ENCODE measurements at regions not wholly inside any gene's neighbourhood (a gene's known extent, or its start where the extent isn't known, plus 50 kb on each side); places are given as distances from the start of the nearest gene placed in this dataset.
A peak's percentile ranks its signal among the peaks of the same experiment; 100 is the strongest.
"Not testable (repeated sequence)": the region's sequence is repeated elsewhere in the genome, so short reads cannot be mapped to it uniquely, and the experiment has no call there.

DNA sequence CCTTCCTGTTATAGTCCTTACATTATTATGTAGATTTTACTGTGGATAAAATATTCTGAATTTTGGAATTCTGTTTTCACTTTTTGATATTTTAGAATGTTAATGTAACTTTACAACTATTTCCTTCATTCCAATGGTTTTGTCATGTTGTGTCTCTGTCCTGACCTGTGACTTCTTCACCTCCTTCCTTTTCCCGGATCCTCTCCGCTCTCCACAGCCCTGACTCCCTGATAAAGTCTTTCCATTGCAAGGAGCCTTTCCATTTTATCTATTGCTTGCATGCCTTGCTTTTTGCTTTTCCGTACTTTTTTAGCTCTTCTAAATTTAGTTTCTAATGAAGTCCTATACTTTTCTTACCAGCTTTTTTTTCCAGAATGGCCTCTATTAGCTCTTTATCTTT lies 117.6 kb upstream of the ARRDC3 start:
- no peak for DNase-seq

GRCh38 chr5:91499943-91500531 lies 116.9 kb upstream of the ARRDC3 start:
- peak; percentile 46 for DNase-seq

DNA sequence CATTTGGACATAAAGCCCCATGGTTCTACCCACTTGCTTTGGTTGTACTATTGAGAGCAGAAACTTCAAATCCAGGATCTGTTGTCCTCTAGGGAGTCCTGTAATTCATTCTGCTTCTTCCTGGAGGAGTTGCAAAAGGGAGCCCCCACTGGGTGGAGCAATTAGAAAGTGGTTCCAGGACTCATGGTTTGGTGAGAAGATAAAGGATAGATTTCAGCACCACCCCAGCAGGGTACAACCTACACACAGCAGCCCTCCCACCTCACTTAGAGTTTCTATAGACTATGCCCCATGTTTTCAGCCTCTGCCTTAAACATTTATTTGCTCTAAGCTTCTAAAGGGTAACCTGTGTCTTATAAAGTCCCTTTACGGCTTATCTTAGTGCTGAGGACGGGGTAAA lies 112.6 kb upstream of the ARRDC3 start:
- DNase-seq: no peak

DNA sequence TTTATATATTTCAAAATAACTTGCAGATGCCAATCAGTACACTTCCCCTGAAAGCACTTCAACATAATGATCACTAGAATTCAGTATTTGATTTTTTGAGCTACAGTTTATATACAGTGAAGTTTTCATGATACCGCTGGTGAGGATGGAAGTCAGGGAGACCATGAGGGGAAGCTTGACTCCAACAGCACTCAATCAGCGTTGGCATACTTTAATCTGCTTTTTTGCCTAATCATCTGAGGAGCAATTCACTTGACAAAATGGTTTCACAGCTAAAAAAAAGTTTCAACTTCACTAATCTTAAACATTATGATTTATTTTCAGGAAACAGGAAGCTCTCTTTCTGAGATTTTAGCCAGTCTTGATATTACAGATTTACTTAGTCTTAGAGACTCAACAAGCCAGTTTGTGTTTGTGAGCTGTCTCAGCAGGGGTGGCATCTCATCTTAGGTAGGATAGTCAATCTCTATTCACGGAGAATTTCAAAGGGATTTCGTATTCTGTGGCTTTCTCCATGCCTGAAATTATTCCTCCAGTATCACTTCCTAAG lies 111.4 kb upstream of the ARRDC3 start:
- DNase-seq: no peak

DNA sequence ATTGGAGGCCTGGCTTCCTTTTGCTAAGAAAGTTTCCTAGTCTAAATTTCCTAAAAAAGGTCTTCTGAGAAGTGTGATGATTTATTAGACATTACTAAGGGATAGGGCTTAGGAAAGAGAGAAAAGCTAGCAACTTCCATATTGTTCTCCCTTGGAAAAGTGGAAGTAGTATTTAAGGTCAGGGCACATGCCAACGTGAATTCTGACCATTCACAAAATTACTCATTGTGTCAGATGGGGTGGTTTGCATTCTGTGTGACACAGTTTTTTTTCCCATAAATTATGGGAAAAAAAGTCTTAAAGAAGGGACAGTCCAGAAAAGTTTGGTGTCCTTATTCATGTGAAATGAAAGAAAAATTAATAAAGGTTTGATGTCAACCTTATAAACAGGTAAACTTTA lies 110.0 kb upstream of the ARRDC3 start:
- no peak for DNase-seq

DNA sequence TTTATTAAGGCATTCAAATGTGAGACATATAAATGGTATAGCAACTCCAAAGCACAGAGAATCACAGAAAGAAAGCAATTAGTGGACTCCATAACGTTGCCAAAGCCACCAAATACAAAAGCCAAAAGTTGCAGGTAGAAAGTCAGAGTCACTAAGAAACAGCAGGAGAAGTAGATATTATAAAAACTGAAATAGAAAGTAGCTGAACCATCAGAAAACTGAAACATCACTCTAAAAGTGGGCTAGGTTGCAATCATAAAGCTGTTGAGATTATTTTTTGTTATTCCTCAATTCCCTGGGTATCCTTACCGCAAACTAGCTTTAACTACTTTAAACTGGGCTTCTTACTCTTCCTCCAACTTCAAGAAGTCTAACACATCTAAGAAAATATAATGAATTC lies 108.1 kb upstream of the ARRDC3 start:
- no peak for DNase-seq

- no peak for DNase-seq
Observed at GRCh38 chr5:91490316-91490715, 107.2 kb upstream of the ARRDC3 start.

- peak; percentile 12 for DNase-seq
Observed at GRCh38 chr5:91487420-91487819, 104.3 kb upstream of the ARRDC3 start.

DNA sequence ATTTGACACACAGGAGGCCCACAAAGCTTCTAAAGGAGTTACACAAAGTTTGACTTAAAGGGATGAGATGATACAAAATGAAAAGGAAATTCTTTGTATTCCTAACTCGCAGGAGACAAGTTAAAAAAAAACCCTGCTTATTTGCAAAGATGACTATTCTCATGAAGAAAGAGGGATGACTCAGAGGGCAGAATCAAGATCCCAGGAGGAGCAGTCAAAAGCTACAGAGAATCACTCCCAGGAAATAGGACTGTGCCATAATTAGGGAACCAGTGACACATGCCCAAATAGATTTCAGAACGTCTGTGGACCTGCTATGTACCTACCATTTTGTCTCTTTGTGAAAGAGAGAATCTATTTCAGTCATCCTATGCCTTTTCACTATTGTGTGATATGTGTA lies 103.5 kb upstream of the ARRDC3 start:
- no peak for DNase-seq

- no peak for DNase-seq
Observed at GRCh38 chr5:91484662-91485061, 101.5 kb upstream of the ARRDC3 start.

DNA sequence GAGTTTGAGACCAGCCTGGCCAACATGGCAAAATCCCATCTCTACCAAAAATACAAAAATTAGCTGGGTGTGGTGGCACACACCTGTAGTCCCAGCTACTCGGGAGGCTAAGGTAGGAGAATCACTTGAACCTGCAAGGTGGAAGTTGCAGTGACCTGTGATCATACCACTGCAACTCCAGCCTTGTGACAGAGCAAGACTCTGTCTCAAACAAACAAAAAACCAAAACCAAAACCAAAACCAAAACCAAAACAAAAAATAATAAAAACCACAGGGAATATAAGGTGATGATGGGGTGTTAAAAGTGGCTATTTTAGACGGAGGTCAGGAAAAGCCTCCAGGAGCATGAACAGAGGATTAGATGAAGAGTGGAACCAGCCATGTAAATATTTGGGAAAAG lies 96.3 kb upstream of the ARRDC3 start:
- not testable (repeated sequence) for DNase-seq

DNA sequence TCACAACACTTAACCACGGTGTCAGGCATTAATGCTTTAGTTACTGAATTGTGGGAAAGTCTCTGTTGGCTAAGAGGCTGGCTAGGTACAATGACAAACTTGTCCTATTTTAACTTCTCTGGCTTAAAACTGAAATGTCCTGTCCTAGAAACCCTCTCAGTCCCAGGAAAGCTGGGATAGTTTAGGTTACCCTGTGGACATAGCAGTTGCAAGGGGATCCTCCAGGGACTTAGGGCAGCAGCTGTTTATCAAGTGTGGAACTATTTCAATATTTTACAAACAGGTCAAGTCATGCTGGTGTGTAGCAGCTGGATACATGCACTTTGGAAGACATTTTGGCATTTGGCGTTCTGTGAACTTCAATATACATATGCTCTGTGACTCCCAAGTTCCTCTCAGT lies 95.0 kb upstream of the ARRDC3 start:
- no peak for DNase-seq

GRCh38 chr5:91477408-91477807 lies 94.3 kb upstream of the ARRDC3 start:
- no peak for DNase-seq

DNA sequence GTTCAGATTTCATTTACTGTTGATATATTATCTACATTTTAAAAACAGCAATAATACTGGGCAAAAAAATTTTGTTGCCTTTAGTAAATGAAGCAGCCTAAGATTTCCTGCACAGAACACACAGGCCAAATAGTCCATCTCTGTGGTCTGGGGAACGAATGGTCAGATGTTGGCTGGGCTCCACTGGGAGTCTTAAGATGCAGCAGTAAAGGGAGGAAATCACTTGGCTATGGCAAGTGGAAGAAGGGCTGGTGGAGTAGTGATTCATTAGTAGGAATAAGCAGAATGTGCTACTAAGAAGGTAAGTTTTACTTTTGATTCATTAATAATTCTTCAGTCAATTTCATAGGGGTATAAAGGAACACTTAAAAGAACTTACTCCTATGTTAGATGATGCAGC lies 91.1 kb upstream of the ARRDC3 start:
- DNase-seq: no peak

DNA sequence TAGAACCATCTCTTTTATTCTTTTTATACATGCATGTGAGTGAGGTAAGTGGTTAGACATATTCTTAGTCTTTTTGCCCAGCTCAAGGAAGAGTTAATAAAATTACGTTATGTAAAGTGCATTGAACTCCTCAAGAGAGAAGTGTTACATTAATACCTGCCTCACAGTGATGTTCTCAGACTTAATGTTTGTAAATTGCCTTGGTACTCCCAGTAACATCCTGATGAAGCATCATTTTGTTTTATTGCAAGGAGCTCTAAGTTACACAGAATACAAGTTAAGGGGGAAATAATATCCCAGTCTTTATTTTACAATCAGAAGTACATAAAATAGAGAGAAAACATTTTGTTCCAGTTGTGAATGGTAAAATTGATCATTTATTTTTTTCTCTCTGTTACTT lies 89.5 kb upstream of the ARRDC3 start:
- DNase-seq: no peak

DNA sequence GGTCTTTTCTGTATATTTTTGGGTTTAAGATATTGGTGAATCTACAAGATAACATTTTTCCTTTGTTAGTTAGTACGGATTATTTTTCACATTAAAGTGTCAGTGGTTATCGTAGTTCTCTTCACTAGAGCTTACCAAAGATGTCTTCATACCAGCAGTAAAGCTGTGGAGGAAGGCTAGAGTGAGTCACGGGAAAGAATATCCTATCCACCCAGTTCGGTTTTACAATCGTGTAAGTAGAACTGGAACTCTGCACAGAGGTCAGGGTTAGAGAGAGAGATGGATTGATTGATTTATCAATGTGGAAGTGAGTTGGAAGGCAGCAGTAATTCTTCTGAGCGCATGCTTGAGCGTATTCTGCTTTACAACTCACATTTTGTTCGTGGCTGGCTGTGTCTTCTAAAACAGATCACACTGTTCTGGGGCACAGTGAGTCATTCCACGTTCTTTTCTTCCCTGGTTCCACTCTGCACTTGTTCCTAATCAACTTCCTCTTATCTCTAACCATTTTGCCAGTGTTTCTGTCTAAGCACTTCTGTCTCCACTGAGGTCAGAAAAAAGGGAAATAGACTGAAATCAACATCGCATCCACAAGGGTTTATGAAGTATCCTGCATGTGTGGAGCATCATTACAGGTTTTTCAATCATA lies 86.5 kb upstream of the ARRDC3 start:
- DNase-seq: no peak

- no peak for DNase-seq
Observed at GRCh38 chr5:91468651-91469422, 85.7 kb upstream of the ARRDC3 start.

DNA sequence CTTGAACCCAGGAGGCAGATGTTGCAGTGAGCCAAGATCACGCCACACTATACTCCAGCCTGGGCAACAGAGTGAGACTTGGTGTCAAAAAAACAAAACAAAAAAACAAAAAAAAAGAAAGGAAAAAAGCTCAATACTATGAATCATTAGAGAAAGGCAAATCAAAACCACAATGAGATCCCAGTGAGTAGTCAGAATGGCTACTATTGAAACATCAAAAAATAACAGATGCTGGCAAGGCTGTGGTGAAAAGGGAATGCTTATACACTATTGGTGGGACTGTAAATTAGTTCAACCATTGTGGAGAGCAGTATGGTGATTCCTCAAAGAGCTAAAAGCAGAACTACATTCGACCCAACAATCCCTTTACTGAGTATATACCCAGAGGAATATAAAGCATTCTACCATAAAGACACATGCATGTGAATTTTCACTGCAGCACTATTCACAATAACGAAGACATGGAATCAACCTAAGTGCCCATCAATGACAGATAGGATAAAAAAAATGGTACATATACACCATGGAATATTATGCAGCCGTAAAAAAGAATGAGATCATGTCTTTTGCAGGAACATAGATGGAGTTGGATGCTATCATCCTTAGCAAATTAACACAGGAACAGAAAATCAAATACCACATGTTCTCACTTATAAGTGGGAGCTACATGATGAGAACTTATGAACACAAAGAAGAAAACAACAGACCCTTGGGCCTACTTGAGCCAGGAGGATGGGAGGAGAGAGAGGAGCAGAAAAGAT lies 81.9 kb upstream of the ARRDC3 start:
- DNase-seq: no peak

DNA sequence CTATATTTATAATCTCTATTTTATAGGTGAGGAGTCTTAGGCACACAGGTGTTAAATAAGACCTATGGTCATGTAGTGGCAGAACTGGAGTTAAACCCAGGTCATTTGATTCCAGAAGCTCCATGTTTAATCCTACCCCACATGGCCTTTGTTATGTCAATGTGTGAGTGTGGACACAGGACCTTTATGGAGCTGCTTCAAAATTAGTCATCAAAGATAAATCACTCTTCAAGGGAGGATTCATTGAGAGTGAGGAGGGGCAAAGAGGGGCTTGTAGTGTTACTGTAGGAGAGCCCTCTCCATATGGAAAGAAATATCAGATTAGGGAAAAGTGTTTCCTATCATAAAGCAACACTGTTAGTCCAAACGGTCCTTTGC lies 74.6 kb upstream of the ARRDC3 start:
- DNase-seq: no peak

GRCh38 chr5:91456928-91457680 lies 74.0 kb upstream of the ARRDC3 start:
- DNase-seq: no peak

GRCh38 chr5:91449083-91449482 lies 66.0 kb upstream of the ARRDC3 start:
- no peak for DNase-seq

DNA sequence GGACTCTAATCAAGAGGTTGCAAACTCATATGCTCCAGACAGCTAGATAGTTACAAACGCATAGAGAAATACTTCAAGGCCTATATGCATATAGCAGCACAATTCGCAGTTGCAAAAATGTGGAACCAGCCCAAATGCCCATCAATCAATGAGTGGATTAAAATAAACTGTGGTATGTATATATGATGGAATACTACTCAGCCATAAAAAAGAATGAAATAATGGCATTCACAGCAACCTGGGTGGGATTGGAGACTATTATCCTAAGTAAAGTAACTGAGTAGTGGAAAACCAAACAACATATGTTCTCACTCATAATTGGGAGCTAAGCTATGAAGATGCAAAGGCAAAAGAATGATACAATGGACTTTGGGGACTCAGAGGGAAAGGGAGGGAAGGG lies 65.0 kb upstream of the ARRDC3 start:
- DNase-seq: not testable (repeated sequence)

DNA sequence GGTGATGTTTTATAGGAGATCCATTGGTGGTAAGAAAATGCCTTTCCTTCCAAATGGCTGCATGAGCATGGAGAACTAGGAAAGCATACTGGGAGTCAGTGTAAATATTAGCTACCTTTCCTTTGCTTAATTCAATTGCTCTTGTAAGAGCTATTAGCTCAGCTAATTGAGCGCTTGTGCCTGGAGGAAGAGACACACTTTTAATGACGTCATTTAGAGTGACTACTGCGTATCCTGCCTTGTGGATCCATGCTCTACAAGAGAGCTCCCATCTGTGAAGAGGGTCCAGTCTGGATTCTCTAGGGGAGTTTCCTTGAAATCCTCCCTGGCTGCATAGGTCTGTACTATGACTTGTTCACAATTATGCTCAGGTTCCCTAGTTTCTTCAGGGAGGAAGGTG lies 63.8 kb upstream of the ARRDC3 start:
- DNase-seq: not testable (repeated sequence)
